OCI-LY1 (cell line): ENCODE measurements at regions not wholly inside any gene's neighbourhood (a gene's known extent, or its start where the extent isn't known, plus 50 kb on each side); places are given as distances from the start of the nearest gene placed in this dataset.

Experiments used
- H2AFZ ChIP-seq: fragments of 200-600 bp; sonication (generic), shearing (Covaris generic); 2 replicates; pipeline ENCODE4 v1.6.0; 2014; ENCODE audit warnings: antibody characterized with exemption, mild to moderate bottlenecking, low read length
- H3F3A ChIP-seq: fragments of 200-600 bp; sonication (generic), shearing (Covaris generic); 2 replicates; pipeline ENCODE4 v1.6.0; 2014; ENCODE audit warnings: mild to moderate bottlenecking, antibody characterized with exemption, low read length, moderate library complexity; ENCODE audit not compliant: insufficient read depth
- H3K27ac ChIP-seq: fragments of 200-600 bp; sonication (generic); 2 replicates; pipeline ENCODE4 v1.5.1; 2014; ENCODE audit warnings: low read length, mixed run types, mild to moderate bottlenecking, low read depth; ENCODE audit not compliant: poor library complexity, severe bottlenecking
- H3K27me3 ChIP-seq: fragments of 200-600 bp; sonication (generic); 2 replicates; pipeline ENCODE4 v1.6.0; 2014; ENCODE audit warnings: antibody characterized with exemption, mild to moderate bottlenecking, low read length, moderate library complexity; ENCODE audit not compliant: insufficient read depth
- H3K36me3 ChIP-seq: fragments of 200-600 bp; sonication (generic); 2 replicates; pipeline ENCODE4 v1.6.1; 2014; ENCODE audit warnings: mild to moderate bottlenecking, antibody characterized with exemption, low read length, moderate library complexity, mixed read lengths; ENCODE audit not compliant: insufficient read depth
- H3K4me1 ChIP-seq: fragments of 200-600 bp; sonication (generic); 2 replicates; pipeline ENCODE4 v1.5.1; 2014; ENCODE audit warnings: mild to moderate bottlenecking, low read length, moderate library complexity; ENCODE audit not compliant: insufficient read depth, severe bottlenecking
- H3K4me2 ChIP-seq: fragments of 200-600 bp; sonication (generic), shearing (Covaris generic); 2 replicates; pipeline ENCODE4 v1.6.1; 2014; ENCODE audit warnings: low read length
- H3K4me3 ChIP-seq: fragments of 200-600 bp; sonication (generic); 2 replicates; pipeline ENCODE4 v1.5.1; 2014; ENCODE audit warnings: low read length, low read depth, mild to moderate bottlenecking, mixed read lengths; ENCODE audit not compliant: poor library complexity, severe bottlenecking
- H3K79me2 ChIP-seq: fragments of 200-600 bp; shearing (Covaris generic); 2 replicates; pipeline ENCODE4 v1.6.1; 2016; ENCODE audit warnings: mixed run types, low read length, mixed read lengths; ENCODE audit not compliant: insufficient read depth
- H3K9ac ChIP-seq: fragments of 200-600 bp; sonication (generic), shearing (Covaris generic); 2 replicates; pipeline ENCODE4 v1.6.1; 2014; ENCODE audit warnings: mild to moderate bottlenecking, low read length, mixed read lengths
- H3K9me2 ChIP-seq: fragments of 200-600 bp; sonication (generic), shearing (Covaris generic); 2 replicates; pipeline ENCODE4 v1.6.1; 2014; ENCODE audit warnings: low read depth, mild to moderate bottlenecking, low read length, mixed read lengths
- H3K9me3 ChIP-seq: fragments of 200-600 bp; shearing (Covaris generic); 2 replicates; pipeline ENCODE4 v1.6.1; 2014; ENCODE audit warnings: low read length, mixed read lengths
- H4K20me1 ChIP-seq: fragments of 200-600 bp; sonication (generic), shearing (Covaris generic); 2 replicates; pipeline ENCODE4 v1.6.0; 2016; ENCODE audit warnings: mild to moderate bottlenecking, low read length; ENCODE audit not compliant: insufficient read depth
- EZH2 ChIP-seq: fragments of 200-600 bp; sonication (generic), shearing (Covaris generic); IDR thresholded peaks from 2 replicates; pipeline ENCODE4 v1.8.0; 2017; ENCODE audit warnings: borderline replicate concordance, mixed run types, mild to moderate bottlenecking, antibody characterized with exemption, low read length, moderate library complexity, mixed read lengths
- TF ChIP-seq, protein P1 (sequence below): fragments of 200-600 bp; sonication (generic), shearing (Covaris generic); IDR thresholded peaks from 2 replicates; pipeline ENCODE4 v1.5.1; 2017; ENCODE audit warnings: mild to moderate bottlenecking, antibody characterized with exemption, low read length, moderate library complexity, mixed read lengths

DNA sequence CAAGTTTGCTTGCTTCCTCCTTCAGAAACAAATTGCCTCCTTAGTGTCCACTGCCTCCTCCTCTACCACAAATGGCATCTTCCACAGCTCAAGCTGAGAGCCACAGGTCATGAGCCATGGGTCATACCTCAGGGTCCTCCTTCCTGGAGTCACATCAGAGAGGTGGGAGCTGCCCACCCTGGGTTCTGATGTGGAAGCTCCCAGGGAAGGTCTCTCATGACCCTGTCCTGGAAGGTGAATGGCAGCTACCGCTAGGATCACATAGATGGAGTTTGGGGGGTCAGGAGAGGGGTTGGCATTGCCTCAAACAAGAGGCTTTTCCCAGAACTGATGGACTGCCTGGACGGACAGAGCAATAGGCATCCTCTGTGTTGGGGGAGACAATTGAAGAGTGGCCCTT lies 321.4 kb downstream of the MATN1 start:
- H3K9me2 ChIP-seq: no peaks in the 10 kb centered on the region
- H3K9ac ChIP-seq: no peak overlapping the region
- H2AFZ ChIP-seq: no peak overlapping the region
- no peaks in the 10 kb centered on the region for H3K79me2 ChIP-seq
- H3K4me2 ChIP-seq: no peak overlapping the region
- no peak overlapping the region for H3K27ac ChIP-seq
- H3K36me3 ChIP-seq: no peaks in the 10 kb centered on the region
- no peaks in the 10 kb centered on the region for H4K20me1 ChIP-seq
- H3F3A ChIP-seq: no peaks in the 10 kb centered on the region
- H3K4me1 ChIP-seq: no peaks in the 10 kb centered on the region
- no peaks in the 10 kb centered on the region for H3K27me3 ChIP-seq
- H3K4me3 ChIP-seq: no peak overlapping the region
- no peak for TF ChIP-seq EZH2
- TF ChIP-seq, protein P1, sequence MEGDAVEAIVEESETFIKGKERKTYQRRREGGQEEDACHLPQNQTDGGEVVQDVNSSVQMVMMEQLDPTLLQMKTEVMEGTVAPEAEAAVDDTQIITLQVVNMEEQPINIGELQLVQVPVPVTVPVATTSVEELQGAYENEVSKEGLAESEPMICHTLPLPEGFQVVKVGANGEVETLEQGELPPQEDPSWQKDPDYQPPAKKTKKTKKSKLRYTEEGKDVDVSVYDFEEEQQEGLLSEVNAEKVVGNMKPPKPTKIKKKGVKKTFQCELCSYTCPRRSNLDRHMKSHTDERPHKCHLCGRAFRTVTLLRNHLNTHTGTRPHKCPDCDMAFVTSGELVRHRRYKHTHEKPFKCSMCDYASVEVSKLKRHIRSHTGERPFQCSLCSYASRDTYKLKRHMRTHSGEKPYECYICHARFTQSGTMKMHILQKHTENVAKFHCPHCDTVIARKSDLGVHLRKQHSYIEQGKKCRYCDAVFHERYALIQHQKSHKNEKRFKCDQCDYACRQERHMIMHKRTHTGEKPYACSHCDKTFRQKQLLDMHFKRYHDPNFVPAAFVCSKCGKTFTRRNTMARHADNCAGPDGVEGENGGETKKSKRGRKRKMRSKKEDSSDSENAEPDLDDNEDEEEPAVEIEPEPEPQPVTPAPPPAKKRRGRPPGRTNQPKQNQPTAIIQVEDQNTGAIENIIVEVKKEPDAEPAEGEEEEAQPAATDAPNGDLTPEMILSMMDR: no peak
- H3K9me3 ChIP-seq: no peaks in the 10 kb centered on the region

DNA sequence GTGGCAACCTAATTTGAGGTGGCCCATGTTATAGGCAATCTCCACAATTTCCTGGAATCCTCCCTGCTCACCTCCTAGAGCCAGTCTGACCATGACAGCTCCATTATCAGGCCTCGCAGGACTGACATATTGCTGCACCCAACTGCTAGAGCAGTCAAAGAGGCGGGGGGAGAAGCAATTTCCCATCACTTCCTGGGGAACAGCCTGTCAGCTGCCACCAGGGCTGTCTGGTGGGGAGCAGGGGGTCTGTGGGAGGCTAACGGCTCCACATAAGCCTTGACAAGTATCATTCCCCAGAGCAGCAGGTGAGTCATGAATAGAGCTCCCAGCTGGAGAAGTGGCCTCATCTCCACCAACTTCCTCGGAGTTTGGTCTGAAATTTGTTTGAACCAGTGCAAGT lies 322.9 kb downstream of the MATN1 start:
- no peak overlapping the region for H2AFZ ChIP-seq
- H3K9me2 ChIP-seq: no peaks in the 10 kb centered on the region
- H3K4me3 ChIP-seq: no peak overlapping the region
- no peaks in the 10 kb centered on the region for H3K36me3 ChIP-seq
- H3K4me2 ChIP-seq: no peak overlapping the region
- no peak for TF ChIP-seq EZH2
- TF ChIP-seq, protein P1: no peak
- H4K20me1 ChIP-seq: no peaks in the 10 kb centered on the region
- no peaks in the 10 kb centered on the region for H3K27me3 ChIP-seq
- no peak overlapping the region for H3K9ac ChIP-seq
- no peaks in the 10 kb centered on the region for H3F3A ChIP-seq
- no peak overlapping the region for H3K27ac ChIP-seq
- H3K9me3 ChIP-seq: no peaks in the 10 kb centered on the region
- no peaks in the 10 kb centered on the region for H3K4me1 ChIP-seq
- no peaks in the 10 kb centered on the region for H3K79me2 ChIP-seq

DNA sequence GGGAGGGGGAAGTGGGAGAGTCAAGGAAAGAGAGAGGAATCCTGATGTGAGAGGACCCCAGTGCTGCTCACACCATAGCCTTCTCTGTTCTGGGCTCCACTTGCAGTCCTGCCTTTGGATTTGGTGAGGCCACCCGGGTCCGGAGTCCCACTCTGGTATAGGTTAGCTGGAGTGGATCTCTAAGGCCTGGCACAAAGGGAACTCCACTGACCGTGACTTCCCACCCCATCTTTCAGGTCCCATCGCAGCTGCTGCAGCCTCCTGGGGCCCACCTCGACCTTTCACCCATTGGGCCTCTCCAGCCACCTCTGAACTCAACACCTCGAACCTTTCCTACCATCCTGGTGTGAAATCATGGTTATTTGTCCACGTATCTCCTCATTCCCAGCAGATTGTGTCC lies 324.4 kb downstream of the MATN1 start:
- H3K27ac ChIP-seq: no peak overlapping the region
- no peaks in the 10 kb centered on the region for H3K27me3 ChIP-seq
- no peak for TF ChIP-seq EZH2
- TF ChIP-seq, protein P1: no peak
- H4K20me1 ChIP-seq: no peaks in the 10 kb centered on the region
- H3K9me3 ChIP-seq: no peaks in the 10 kb centered on the region
- H3K4me1 ChIP-seq: no peaks in the 10 kb centered on the region
- no peaks in the 10 kb centered on the region for H3K79me2 ChIP-seq
- no peaks in the 10 kb centered on the region for H3K36me3 ChIP-seq
- H2AFZ ChIP-seq: no peak overlapping the region
- H3F3A ChIP-seq: no peaks in the 10 kb centered on the region
- H3K4me2 ChIP-seq: no peak overlapping the region
- H3K4me3 ChIP-seq: no peak overlapping the region
- no peaks in the 10 kb centered on the region for H3K9me2 ChIP-seq
- no peak overlapping the region for H3K9ac ChIP-seq
